PC-3 (cell line): ENCODE measurements at regions not wholly inside any gene's neighbourhood (a gene's known extent, or its start where the extent isn't known, plus 50 kb on each side); places are given as distances from the start of the nearest gene placed in this dataset.
A peak's percentile ranks its signal among the peaks of the same experiment; 100 is the strongest.

Source experiments
- ATAC-seq: fragments of 200-7000 bp; cut with Tn5 transposase; 2 replicates; pipeline ENCODE4 v1.9.1; 2020; ENCODE audit warnings: mild to moderate bottlenecking, moderate library complexity
- BruUV-seq: library from RNA; stranded (reverse); fragments of 400-500 nt; replicated peaks from 2 replicates; lab custom pipeline; 2021; lab: Mats Ljungman, UMichigan
- CTCF ChIA-PET: fragments of 300-600 bp; sonication (Branson Sonifier 250); formaldehyde crosslinking; loops from one replicate; lab custom pipeline; 2022; ENCODE audit warnings: antibody characterized with exemption; lab: Charles Lee
- POLR2A ChIA-PET: fragments of 300-600 bp; sonication (Branson Sonifier 250); formaldehyde crosslinking; loops from one replicate; lab custom pipeline; 2022; ENCODE audit warnings: antibody characterized with exemption; ENCODE audit not compliant: unreplicated experiment; lab: Charles Lee
- DNase-seq: peaks from one replicate; pipeline ENCODE4 v3.0.0-alpha.2; 2015
- H2AFZ ChIP-seq: fragments of 300-600 bp; sonication (generic); 2 replicates; pipeline ENCODE4 v1.6.0; 2016; ENCODE audit warnings: antibody characterized with exemption, low read length
- H3F3A ChIP-seq: fragments of 300-600 bp; sonication (generic); one replicate; pipeline ENCODE4 v1.6.0; 2017; ENCODE audit warnings: antibody characterized with exemption, low read length, control low read depth, mild to moderate bottlenecking; ENCODE audit not compliant: unreplicated experiment
- H3K27ac ChIP-seq: fragments of 300-600 bp; sonication (generic); 2 replicates; pipeline ENCODE4 v1.5.1; 2016; ENCODE audit warnings: mild to moderate bottlenecking, low read length
- H3K27me3 ChIP-seq: fragments of 300-600 bp; sonication (generic); 2 replicates; pipeline ENCODE4 v1.6.1; 2016; ENCODE audit warnings: low read length, mixed read lengths
- H3K36me3 ChIP-seq: fragments of 300-600 bp; sonication (generic); 2 replicates; pipeline ENCODE4 v1.6.1; 2016; ENCODE audit warnings: low read depth, mixed run types, low read length, mixed read lengths
- H3K4me1 ChIP-seq: fragments of 300-600 bp; sonication (generic); 2 replicates; pipeline ENCODE4 v1.5.1; 2016; ENCODE audit warnings: low read length; ENCODE audit not compliant: insufficient read depth
- H3K4me2 ChIP-seq: fragments of 300-600 bp; sonication (generic); 2 replicates; pipeline ENCODE4 v1.6.0; 2016; ENCODE audit warnings: low read length
- H3K4me3 ChIP-seq: fragments of 300-600 bp; sonication (generic); 2 replicates; pipeline ENCODE4 v1.5.1; 2016; ENCODE audit warnings: mild to moderate bottlenecking, low read length, mixed read lengths
- H3K79me2 ChIP-seq: fragments of 300-600 bp; sonication (generic); 2 replicates; pipeline ENCODE4 v1.6.1; 2017; ENCODE audit warnings: low read length, mixed read lengths
- H3K9ac ChIP-seq: fragments of 300-600 bp; sonication (generic); 2 replicates; pipeline ENCODE4 v1.6.0; 2016; ENCODE audit warnings: mild to moderate bottlenecking, low read length
- H3K9me2 ChIP-seq: fragments of 300-600 bp; sonication (generic); replicated peaks from 2 replicates; pipeline ENCODE4 v1.6.1; 2016; ENCODE audit warnings: mixed run types, low read length, mixed read lengths
- H3K9me3 ChIP-seq: fragments of 300-600 bp; sonication (generic); 2 replicates; pipeline ENCODE4 v1.6.1; 2016; ENCODE audit warnings: low read length, mixed read lengths
- H4K20me1 ChIP-seq: fragments of 300-600 bp; sonication (generic); 2 replicates; pipeline ENCODE4 v1.6.1; 2016; ENCODE audit warnings: low read length, mixed read lengths
- EZH2 ChIP-seq: fragments of 300-600 bp; sonication (generic); IDR thresholded peaks from one replicate; pipeline ENCODE4 v1.6.1; 2017; ENCODE audit warnings: antibody characterized with exemption, mild to moderate bottlenecking, low read length; ENCODE audit not compliant: unreplicated experiment
- EZH2phosphoT487 ChIP-seq: fragments of 300-600 bp; sonication (generic); IDR thresholded peaks from 2 replicates; pipeline ENCODE4 v1.6.1; 2018; ENCODE audit warnings: mild to moderate bottlenecking, antibody characterized with exemption, low read length, borderline replicate concordance
- intact Hi-C: fragments of 100-400 bp; cut with micrococcal nuclease; formaldehyde crosslinking; loops from 2 replicates; pipeline ENCODE4 v1.9.0; 2023
- TF ChIP-seq, protein P1 (sequence below): fragments of 300-600 bp; sonication (generic); conservative IDR thresholded peaks from 2 replicates; pipeline ENCODE4 v1.5.1; 2017; ENCODE audit warnings: antibody characterized with exemption, low read depth, mild to moderate bottlenecking, low read length

DNA sequence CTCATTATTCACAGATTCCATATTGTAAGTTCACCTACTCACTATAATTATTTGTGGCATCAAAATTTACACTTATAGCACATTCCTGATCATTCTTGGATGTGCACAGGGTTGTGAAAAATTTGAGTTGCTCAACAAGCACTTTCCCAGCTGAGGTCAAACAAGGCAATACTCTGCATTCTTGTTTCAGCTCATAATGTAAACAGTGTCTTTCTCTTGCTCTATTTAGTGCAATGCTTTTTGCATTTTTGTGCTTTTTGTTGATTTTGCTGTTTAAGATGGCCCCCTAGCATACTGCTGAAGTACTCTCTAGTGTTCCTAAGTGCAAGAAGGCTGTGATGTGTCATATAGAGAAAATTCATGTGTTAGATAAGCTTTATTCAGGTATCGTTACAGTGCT lies 66.7 kb upstream of the TNIK start:
- ChIA-PET CTCF (no interaction called here), POLR2A (no interaction called here)
- H3K27me3 ChIP-seq: no peaks in the 10 kb centered on the region
- no TSS peak for BruUV-seq
- no peak overlapping the region for H3K9ac ChIP-seq
- DNase-seq (no peak), ATAC-seq (no peak)
- no peak overlapping the region for H2AFZ ChIP-seq
- H3K4me1 ChIP-seq: peaks cover 19% of the 10 kb centered on the region
- no peaks in the 10 kb centered on the region for H3K9me2 ChIP-seq
- H3K79me2 ChIP-seq: no peaks in the 10 kb centered on the region
- intact Hi-C loops: no loop called here
- H3K36me3 ChIP-seq: no peaks in the 10 kb centered on the region
- no peaks in the 10 kb centered on the region for H3F3A ChIP-seq
- H3K9me3 ChIP-seq: no peaks in the 10 kb centered on the region
- H3K4me3 ChIP-seq: no peak overlapping the region
- no peak overlapping the region for H3K27ac ChIP-seq
- H3K4me2 ChIP-seq: no peak overlapping the region
- no peaks in the 10 kb centered on the region for H4K20me1 ChIP-seq
- no peak for TF ChIP-seq EZH2
- TF ChIP-seq, protein P1, sequence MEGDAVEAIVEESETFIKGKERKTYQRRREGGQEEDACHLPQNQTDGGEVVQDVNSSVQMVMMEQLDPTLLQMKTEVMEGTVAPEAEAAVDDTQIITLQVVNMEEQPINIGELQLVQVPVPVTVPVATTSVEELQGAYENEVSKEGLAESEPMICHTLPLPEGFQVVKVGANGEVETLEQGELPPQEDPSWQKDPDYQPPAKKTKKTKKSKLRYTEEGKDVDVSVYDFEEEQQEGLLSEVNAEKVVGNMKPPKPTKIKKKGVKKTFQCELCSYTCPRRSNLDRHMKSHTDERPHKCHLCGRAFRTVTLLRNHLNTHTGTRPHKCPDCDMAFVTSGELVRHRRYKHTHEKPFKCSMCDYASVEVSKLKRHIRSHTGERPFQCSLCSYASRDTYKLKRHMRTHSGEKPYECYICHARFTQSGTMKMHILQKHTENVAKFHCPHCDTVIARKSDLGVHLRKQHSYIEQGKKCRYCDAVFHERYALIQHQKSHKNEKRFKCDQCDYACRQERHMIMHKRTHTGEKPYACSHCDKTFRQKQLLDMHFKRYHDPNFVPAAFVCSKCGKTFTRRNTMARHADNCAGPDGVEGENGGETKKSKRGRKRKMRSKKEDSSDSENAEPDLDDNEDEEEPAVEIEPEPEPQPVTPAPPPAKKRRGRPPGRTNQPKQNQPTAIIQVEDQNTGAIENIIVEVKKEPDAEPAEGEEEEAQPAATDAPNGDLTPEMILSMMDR: no peak
- TF ChIP-seq EZH2phosphoT487: no peak

DNA sequence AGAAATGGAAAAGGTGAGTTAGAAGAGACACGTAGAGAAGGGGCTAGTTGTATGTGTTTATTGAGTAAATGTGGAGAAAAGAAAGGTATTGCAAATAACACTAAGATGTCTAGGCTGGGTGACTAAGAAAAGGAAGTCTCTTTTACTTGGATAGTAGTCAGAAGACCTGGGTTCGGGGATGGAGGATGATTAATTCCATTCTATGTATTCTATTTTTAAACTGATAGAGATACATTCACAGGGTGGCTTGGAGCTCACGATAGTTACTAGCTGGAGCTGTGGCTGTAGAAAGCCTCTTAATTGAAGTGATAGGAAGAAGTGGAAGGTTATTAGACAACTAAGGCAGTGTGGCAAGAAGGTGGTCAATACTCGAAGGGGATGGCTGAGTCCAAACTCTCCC lies 65.9 kb upstream of the TNIK start:
- H3F3A ChIP-seq: no peaks in the 10 kb centered on the region
- H3K27me3 ChIP-seq: no peaks in the 10 kb centered on the region
- TF ChIP-seq, protein P1: no peak
- no peak for TF ChIP-seq EZH2phosphoT487
- TF ChIP-seq EZH2: no peak
- H3K9me3 ChIP-seq: no peaks in the 10 kb centered on the region
- H3K9me2 ChIP-seq: no peaks in the 10 kb centered on the region
- no peaks in the 10 kb centered on the region for H3K36me3 ChIP-seq
- ChIA-PET POLR2A (no interaction called here), CTCF (no interaction called here)
- no peak overlapping the region for H3K9ac ChIP-seq
- intact Hi-C loops: no loop called here
- no peaks in the 10 kb centered on the region for H4K20me1 ChIP-seq
- H3K4me2 ChIP-seq: no peak overlapping the region
- H3K4me3 ChIP-seq: no peak overlapping the region
- ATAC-seq: no peak
- peaks cover 19% of the 10 kb centered on the region for H3K4me1 ChIP-seq
- no peaks in the 10 kb centered on the region for H3K79me2 ChIP-seq
- peak; percentile 18 for DNase-seq
- H2AFZ ChIP-seq: no peak overlapping the region
- no TSS peak for BruUV-seq
- no peak overlapping the region for H3K27ac ChIP-seq

DNA sequence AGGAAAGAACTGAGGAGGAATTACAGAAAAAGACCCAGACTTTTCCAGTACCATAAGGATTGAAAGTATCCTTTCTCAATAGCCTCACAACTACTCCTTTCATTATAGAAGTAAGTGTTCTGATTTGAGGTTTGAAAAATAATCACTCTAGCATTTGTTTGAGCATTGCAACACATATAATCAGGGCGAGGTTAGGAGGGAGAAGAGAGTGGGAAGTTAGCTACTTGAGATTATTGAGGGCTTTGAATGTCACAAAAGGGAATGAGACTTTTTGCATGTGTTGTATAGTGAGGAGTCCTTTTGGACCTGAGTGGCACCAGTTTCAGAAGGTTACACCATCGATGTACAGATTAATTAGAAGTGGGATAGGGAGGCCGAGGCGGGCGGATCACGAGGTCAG lies 65.2 kb upstream of the TNIK start:
- no peaks in the 10 kb centered on the region for H3K79me2 ChIP-seq
- POLR2A ChIA-PET: no interaction called here
- no peaks in the 10 kb centered on the region for H3K9me2 ChIP-seq
- CTCF ChIA-PET: no interaction called here
- H3F3A ChIP-seq: no peaks in the 10 kb centered on the region
- intact Hi-C loops: no loop called here
- no peaks in the 10 kb centered on the region for H3K27me3 ChIP-seq
- no peaks in the 10 kb centered on the region for H3K36me3 ChIP-seq
- no peaks in the 10 kb centered on the region for H4K20me1 ChIP-seq
- no peak overlapping the region for H3K27ac ChIP-seq
- H3K4me1 ChIP-seq: peaks cover 19% of the 10 kb centered on the region
- no peak overlapping the region for H3K4me3 ChIP-seq
- H3K9me3 ChIP-seq: no peaks in the 10 kb centered on the region
- no peak for ATAC-seq
- no peak overlapping the region for H3K9ac ChIP-seq
- TF ChIP-seq, protein P1: no peak
- TF ChIP-seq EZH2phosphoT487: no peak
- TF ChIP-seq EZH2: no peak
- BruUV-seq: no TSS peak
- no peak overlapping the region for H3K4me2 ChIP-seq
- H2AFZ ChIP-seq: no peak overlapping the region
- DNase-seq: no peak
